HepG2 (cell line): ENCODE measurements at regions not wholly inside any gene's neighbourhood (a gene's known extent, or its start where the extent isn't known, plus 50 kb on each side); places are given as distances from the start of the nearest gene placed in this dataset.

Source experiments
- KIAA2018 ChIP-seq: sonication (generic); formaldehyde crosslinking; IDR thresholded peaks from 2 replicates; pipeline ENCODE4 v1.5.0; 2020; ENCODE audit warnings: mild to moderate bottlenecking, missing genetic modification reagents, borderline replicate concordance
- TF ChIP-seq, protein P1 (sequence below): sonication (generic); formaldehyde crosslinking; IDR thresholded peaks from 2 replicates; pipeline ENCODE4 v1.4.0; 2020; ENCODE audit warnings: missing genetic modification reagents, mild to moderate bottlenecking, borderline replicate concordance

DNA sequence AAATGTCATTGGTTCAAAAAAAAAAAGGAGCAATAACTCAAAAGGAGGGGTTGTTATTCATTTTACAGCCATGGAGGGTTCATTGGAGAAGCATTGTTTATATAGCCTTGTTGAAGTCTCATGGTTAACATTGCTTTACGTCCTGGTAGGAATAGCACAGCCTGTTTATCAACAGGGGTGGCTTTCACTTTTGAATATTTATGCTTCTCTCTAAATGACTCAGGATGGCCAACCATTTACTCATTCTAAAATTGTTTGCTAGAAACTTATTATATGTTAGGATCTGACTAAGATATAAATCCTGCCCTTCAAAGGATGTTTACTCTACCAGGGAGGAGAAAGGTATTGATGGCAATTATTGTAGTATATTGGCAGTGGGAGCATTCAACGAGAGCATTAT is 534.1 kb upstream of the GALNTL6 start (continued):
- no peak for TF ChIP-seq KIAA2018
- TF ChIP-seq, protein P1, sequence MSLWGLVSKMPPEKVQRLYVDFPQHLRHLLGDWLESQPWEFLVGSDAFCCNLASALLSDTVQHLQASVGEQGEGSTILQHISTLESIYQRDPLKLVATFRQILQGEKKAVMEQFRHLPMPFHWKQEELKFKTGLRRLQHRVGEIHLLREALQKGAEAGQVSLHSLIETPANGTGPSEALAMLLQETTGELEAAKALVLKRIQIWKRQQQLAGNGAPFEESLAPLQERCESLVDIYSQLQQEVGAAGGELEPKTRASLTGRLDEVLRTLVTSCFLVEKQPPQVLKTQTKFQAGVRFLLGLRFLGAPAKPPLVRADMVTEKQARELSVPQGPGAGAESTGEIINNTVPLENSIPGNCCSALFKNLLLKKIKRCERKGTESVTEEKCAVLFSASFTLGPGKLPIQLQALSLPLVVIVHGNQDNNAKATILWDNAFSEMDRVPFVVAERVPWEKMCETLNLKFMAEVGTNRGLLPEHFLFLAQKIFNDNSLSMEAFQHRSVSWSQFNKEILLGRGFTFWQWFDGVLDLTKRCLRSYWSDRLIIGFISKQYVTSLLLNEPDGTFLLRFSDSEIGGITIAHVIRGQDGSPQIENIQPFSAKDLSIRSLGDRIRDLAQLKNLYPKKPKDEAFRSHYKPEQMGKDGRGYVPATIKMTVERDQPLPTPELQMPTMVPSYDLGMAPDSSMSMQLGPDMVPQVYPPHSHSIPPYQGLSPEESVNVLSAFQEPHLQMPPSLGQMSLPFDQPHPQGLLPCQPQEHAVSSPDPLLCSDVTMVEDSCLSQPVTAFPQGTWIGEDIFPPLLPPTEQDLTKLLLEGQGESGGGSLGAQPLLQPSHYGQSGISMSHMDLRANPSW (CRISPR knock-in tag), result no peak
- TF ChIP-seq, all 625 proteins: peak for 0
